DMS153 (cell line): ENCODE measurements at regions not wholly inside any gene's neighbourhood (a gene's known extent, or its start where the extent isn't known, plus 50 kb on each side); places are given as distances from the start of the nearest gene placed in this dataset.
A peak's percentile ranks its signal among the peaks of the same experiment; 100 is the strongest.
"Not testable (repeated sequence)": the region's sequence is repeated elsewhere in the genome, so short reads cannot be mapped to it uniquely, and the experiment has no call there.

Experiments used
- DNase-seq: peaks from one replicate; lab custom pipeline; 2025; lab: John Stamatoyannopoulos, UW

GRCh38 chr14:21902561-21903181, 229.1 kb upstream of the OR4E1 start:
- DNase-seq, result no peak

- not testable (repeated sequence) for DNase-seq
Measured at GRCh38 chr14:21894898-21895194, 221.2 kb upstream of the OR4E1 start.

GRCh38 chr14:21894003-21894897, 220.6 kb upstream of the OR4E1 start:
- no peak for DNase-seq

GRCh38 chr14:21891921-21892320, 218.3 kb upstream of the OR4E1 start:
- DNase-seq, result no peak

- DNase-seq, result no peak
Measured at GRCh38 chr14:21884995-21885394, 211.4 kb upstream of the OR4E1 start.

GRCh38 chr14:21882226-21882625, 208.6 kb upstream of the OR4E1 start:
- DNase-seq, result no peak

- DNase-seq, result no peak
Measured at GRCh38 chr14:21880918-21881317, 207.3 kb upstream of the OR4E1 start.

GRCh38 chr14:21875791-21876190, 202.2 kb upstream of the OR4E1 start:
- no peak for DNase-seq

GRCh38 chr14:21874946-21875345, 201.3 kb upstream of the OR4E1 start:
- no peak for DNase-seq

- DNase-seq, result no peak
Measured at GRCh38 chr14:21874167-21874566, 200.5 kb upstream of the OR4E1 start.

GRCh38 chr14:21868442-21869046, 194.9 kb upstream of the OR4E1 start:
- peak; percentile 2 for DNase-seq

- no peak for DNase-seq
Measured at GRCh38 chr14:21867541-21867940, 193.9 kb upstream of the OR4E1 start.

GRCh38 chr14:21866479-21866878, 192.9 kb upstream of the OR4E1 start:
- DNase-seq, result no peak

- no peak for DNase-seq
Measured at GRCh38 chr14:21863289-21863688, 189.7 kb upstream of the OR4E1 start.

GRCh38 chr14:21861153-21861552, 187.5 kb upstream of the OR4E1 start:
- DNase-seq, result no peak

GRCh38 chr14:21860172-21860571, 186.6 kb upstream of the OR4E1 start:
- no peak for DNase-seq

- no peak for DNase-seq
Measured at GRCh38 chr14:21852775-21853174, 179.2 kb upstream of the OR4E1 start.

GRCh38 chr14:21852061-21852664, 178.5 kb upstream of the OR4E1 start:
- no peak for DNase-seq

GRCh38 chr14:21846902-21847301, 173.3 kb upstream of the OR4E1 start:
- not testable (repeated sequence) for DNase-seq

- DNase-seq, result no peak
Measured at GRCh38 chr14:21846227-21846885, 172.7 kb upstream of the OR4E1 start.

- DNase-seq, result no peak
Measured at GRCh38 chr14:21840765-21841164, 167.1 kb upstream of the OR4E1 start.

GRCh38 chr14:21833836-21834235, 160.2 kb upstream of the OR4E1 start:
- no peak for DNase-seq
